ENCODE measurements at regions not wholly inside any gene's neighbourhood (a gene's known extent, or its start where the extent isn't known, plus 50 kb on each side); places are given as distances from the start of the nearest gene placed in this dataset.
"Not testable (repeated sequence)": the region's sequence is repeated elsewhere in the genome, so short reads cannot be mapped to it uniquely, and the experiment has no call there.

DNA sequence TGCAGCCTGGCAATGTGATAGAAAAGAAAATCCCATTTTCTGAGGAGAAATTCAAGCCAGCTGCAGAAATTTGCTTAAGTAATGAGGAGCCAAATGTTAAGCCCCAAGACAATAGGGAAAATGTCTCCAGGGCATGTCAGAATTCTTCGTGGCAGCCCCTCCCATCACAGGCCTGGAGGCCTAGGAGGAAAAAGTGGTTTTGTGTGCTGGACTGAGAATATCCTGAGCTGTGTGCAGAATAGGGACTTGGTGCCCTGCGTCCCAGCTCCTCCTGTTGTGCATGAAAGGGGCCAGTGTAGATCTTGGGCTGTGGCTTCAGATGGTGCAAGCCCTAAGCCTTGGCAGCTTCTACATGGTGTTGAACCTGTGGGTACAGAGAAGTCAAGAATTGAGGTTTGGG is 948.3 kb downstream of the METTL15 start:
- DNase-seq (ENCODE audit: extremely low read depth in 1 of 11, low read depth in 9 of 11, low spot score in 4 of 11), result not testable (repeated sequence)

DNA sequence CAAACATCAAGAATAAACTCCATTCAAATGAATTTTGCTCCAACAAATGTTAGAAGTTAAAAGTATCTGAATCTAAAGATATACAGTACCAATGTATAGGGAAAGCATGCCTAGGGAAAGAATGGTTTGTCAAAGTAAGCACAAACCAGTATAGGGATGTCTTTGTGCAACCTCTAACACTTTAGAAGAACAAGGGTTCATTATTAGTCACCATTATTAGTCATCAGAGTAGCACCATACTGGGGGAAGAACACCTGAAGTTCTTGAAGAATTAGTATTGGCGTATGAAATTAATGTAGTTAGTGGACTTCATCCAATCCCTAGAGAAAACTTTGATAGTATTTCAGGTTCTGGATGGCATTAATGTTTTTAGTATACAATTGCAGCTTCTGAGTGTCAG is 943.7 kb downstream of the METTL15 start:
- DNase-seq (ENCODE audit: extremely low read depth in 1 of 11, low read depth in 9 of 11, low spot score in 4 of 11), result no peak

DNA sequence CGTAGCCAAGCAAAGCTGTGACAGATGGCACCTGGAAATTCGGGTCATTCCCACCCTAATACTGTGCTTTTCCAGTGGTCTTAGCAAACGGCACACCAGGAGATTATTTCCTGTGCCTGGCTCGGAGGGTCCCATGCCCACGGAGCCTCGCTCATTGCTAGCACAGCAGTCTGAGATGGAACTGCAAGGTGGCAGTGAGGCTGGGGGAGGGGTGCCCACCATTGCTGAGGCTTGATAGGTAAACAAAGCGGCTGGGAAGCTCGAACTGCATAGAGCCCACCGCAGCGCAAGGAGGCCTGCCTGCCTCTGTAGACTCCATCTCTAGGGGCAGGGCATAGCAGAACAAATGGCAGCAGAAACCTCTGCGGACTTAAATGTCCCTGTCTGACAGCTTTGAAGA is 942.8 kb downstream of the METTL15 start:
- DNase-seq (ENCODE audit: extremely low read depth in 1 of 11, low read depth in 9 of 11, low spot score in 4 of 11), result not testable (repeated sequence)

DNA sequence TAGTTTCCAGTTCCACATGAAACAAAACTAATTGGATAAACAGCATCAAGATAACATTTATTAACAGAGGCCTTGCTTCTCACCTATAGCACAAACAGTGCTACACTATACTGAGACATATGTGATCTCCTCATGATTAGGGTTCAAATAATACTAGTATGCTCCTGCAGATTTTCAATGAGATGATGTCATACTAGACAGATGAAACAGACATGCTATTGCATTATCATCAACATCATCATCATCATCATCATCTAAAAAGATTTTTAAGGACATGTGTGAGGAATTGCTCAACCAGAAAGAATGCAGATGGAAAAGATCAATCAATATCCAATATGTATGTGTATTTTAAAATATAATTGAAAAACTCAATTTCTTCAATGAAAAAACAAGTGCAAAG is 932.3 kb downstream of the METTL15 start:
- no peak for DNase-seq (ENCODE audit: extremely low read depth in 1 of 11, low read depth in 9 of 11, low spot score in 4 of 11)

DNA sequence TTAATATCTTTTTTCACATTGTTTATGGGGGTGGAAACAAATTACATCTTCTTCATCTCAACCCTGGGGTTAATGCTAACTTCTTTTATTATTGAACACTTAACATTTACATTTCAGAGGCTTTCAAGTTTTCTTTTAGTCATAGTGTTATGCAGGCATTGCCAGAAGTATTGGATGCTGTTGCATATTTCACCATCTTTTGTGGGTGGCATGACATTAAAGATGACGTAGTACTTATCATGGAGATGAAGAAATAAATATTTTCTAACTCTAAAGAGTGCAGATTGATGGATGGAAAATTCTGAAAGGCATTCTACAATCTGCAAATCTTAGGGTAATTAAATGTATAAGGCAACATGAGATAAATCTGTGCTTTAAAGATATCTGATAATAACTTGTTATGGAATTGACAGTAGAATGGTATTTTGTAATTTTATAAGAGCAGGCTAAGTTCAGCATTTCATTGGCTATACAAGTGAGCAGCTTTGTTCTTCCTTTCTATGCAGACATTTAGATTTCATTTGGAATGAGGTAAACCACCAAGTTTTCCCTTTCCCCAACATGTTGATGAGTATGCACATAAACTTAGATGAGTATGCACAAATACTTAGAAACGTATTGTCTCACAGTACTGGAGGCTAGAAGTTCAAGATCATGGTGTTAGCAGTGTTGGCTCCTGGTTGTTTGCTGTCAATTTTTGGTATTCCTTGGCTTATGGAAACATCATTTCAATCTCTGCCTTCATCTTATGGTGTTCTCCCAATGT is 924.4 kb downstream of the METTL15 start:
- DNase-seq (ENCODE audit: extremely low read depth in 1 of 11, low read depth in 9 of 11, low spot score in 4 of 11), result no peak

DNA sequence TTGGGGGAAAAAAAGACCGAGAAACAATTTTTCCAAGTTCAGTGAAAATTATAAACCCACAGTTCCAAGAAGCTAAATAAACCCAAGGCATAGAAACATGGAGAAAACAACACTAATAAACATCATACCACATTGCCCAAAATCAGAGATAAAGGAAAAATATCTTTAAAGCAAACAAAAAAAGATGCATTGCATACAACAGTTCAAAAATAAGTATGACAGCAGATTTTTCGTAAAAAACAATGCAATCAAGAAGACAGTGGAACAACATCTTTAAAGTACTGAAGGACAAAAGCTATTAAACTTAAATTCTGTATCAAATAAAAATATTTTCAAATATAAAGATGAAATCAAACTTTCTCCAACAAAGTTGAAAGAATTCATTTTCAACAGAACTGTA is 921.3 kb downstream of the METTL15 start:
- DNase-seq (ENCODE audit: extremely low read depth in 1 of 11, low read depth in 9 of 11, low spot score in 4 of 11), result no peak

DNA sequence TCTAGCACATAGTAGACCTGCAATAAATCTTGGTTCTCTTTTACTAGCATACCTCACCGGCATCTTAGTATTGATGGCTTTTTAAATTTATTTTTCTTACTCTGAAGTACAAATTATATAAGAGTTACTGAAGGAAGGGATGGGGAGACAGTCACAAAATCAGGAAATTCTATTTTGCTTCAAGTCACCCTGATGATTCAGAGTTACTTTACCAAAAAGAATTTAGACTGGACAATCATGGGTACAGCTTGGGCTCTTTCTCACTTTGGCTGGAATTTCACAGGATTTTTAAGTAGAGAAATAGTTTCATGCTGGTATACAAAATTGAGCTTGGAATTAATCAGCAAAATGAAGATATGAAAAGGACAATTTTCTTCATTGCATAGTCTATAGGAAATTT is 919.2 kb downstream of the METTL15 start:
- DNase-seq (ENCODE audit: extremely low read depth in 1 of 11, low read depth in 9 of 11, low spot score in 4 of 11), result no peak

DNA sequence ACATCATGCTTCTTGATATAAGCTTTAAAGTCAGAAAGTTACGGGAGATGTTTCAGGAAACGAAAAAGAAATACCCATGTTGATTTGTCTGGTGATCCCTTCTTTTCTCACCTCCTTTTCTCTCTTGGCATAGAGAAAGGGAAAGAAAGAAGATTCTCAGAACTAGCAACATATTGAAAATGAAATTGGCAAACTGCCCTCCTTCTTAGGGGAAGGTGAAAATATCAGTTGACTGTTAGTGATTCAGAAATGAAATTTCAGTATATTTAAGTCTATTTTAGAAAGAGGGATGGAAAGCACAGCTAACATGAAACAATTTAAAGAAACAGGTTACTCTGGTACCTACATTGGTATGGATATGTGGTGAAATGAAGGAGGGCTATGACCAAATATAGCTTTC is 918.1 kb downstream of the METTL15 start:
- no peak for DNase-seq (ENCODE audit: extremely low read depth in 1 of 11, low read depth in 9 of 11, low spot score in 4 of 11)

DNA sequence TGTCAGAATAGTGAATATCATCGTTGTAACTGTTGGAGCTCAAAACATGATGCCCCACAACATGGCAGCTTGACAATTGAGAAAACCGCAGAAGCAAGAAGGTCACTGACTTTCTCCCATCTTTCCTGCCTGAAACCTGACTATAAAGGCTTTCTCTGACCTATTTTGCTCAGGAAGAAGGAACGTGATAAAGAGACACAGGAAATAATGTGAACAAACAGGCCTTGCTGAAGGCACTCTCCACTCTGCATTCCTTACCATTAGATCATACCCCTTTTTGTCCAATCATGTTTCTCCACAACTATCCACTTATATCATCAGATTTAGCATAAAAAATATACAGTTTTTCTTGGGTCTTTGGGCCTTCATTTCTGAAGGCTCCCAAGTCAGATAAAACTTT is 916.8 kb downstream of the METTL15 start:
- no peak for DNase-seq (ENCODE audit: extremely low read depth in 1 of 11, low read depth in 9 of 11, low spot score in 4 of 11)

DNA sequence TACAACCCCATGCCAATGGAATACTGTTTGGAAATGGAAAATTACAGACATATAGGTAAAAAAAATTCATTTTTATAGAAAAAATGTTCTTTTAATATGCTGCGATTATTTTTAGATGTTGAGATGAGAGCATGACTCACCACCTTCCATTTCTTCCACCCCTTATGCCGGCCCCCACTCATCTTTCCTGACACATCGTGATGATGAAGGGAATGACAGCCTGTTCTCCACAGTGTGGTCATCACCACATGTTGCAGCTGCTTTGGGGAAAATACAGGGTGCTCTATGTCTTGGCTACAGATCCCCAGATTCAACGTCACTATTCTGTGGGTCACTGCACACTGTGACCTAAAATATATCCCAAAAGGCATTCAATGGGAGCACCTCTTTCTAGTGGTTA is 916.2 kb downstream of the METTL15 start:
- DNase-seq (ENCODE audit: extremely low read depth in 1 of 11, low read depth in 9 of 11, low spot score in 4 of 11), result no peak

DNA sequence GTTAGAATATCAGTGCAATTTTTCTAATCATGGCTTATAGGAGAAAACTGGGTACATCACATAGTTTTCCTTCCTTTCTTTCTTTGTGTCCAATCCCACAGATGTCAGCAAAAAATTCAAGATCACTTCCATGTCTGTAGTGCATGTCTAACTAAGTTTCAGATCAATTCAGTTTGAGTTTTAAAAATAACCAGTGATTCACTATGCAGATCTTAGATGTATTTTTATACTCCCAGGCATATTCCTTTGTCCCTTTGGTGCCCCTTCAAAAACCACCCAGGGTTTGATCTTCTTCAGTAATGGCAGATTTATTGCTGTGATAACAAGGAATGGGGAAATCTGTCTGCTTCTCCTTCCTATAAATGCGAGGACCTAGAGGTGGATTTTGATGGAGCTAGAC is 915.6 kb downstream of the METTL15 start:
- no peak for DNase-seq (ENCODE audit: extremely low read depth in 1 of 11, low read depth in 9 of 11, low spot score in 4 of 11)

DNA sequence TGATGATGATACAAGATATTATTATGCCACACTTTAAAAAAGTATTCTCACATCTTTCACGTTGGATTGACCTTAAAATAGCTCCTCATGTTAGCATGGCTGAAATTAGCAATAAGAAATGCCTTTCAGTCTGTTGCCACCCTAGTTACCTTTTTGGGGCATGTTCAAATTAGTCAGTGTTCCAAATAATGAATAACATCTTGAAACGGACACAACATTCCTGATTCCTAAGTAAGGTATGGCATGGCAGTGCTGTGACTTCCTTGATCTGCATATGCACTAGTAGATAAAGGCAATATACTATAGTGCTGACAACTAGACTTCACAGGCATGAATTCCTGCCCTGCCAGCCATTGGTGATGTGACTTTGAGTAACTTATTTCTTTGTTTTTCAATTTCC is 914.5 kb downstream of the METTL15 start:
- DNase-seq (ENCODE audit: extremely low read depth in 1 of 11, low read depth in 9 of 11, low spot score in 4 of 11), result no peak

DNA sequence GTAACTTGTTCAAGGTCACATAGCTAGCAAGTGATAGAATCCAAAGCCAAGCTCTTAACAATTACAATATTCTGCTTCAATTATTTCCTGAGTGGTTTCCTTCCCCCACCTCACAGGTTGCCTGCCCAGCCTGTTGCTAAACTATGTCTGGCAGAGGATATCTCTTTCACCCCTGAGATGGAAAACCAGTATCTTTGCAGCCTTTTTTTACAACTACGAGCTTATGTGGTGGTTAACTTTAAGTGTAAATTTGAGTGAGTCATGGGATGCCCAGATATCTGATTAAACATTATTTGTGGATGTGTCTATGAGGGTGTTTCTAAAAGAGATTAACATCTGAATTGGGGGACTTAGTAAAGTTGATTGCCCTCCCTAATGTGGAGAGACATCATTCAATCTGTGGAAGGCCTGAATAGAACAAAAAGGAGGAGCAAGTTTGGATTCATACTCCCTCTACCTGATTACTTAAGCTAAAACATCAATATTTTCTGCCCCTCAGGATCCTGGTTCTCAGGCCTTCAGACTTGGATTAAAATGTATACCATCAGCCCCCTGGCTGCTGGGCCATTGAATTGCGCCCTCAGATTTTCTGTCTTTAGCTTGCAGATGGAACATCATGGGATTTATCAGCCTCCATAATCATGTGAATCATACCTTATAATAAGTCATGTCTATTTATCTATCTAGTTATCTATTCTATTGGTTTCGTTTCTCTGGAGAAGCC is 911.9 kb downstream of the METTL15 start:
- DNase-seq (ENCODE audit: extremely low read depth in 1 of 11, low read depth in 9 of 11, low spot score in 4 of 11), result no peak

DNA sequence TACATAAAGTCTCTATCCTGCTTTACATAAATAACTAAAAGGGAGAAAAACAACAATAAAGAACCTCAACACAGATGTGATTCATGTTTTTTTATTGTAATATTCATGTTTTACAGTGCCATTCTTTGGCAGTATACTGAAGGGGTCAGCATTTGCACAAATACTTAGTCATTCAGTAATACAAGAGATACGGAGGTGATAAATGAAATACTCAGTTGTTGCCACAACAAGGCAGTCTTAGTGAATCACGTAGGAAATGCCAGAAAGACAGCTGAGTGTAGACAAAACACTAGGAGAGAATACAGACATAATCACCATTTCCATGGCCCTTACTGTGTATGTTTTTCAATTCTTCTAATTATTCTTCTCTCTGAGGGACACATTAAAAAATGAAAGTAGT is 910.4 kb downstream of the METTL15 start:
- DNase-seq (ENCODE audit: extremely low read depth in 1 of 11, low read depth in 9 of 11, low spot score in 4 of 11), result no peak

DNA sequence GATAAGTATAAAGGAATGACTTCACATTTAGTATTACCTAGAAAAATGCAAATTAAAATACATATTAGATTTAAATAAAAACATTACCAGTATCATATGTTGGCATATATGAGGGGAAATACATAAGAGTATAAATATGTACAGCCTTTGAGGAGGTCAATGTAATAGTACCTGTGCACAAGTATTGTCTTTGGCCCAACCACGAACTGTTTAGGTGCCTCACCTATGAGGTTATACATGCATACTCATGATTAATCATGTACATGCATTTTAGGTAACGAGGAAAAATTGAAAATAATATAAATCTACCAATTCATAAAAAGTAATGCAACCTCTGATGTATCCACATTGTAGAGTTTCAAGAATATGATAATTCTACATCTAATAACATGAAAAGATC is 909.8 kb downstream of the METTL15 start:
- no peak for DNase-seq (ENCODE audit: extremely low read depth in 1 of 11, low read depth in 9 of 11, low spot score in 4 of 11)

DNA sequence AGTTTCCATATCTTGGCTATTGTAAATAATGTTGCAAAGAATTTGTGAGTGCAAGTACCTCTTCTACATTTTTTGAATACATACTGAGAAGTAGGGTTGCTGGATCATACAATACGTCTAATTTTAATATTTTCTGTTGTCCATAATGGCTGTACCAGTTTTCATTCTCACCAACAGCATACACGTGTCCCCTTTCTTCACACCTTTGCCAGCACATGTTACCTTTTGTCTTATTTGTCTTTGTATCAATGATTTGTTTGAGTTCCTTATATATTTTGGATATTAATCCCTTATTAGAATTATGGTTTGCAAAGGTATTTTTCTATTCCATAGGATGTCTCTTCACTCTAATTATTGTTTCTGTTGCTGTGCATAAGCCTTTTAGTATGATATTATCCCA is 904.3 kb downstream of the METTL15 start:
- DNase-seq (ENCODE audit: extremely low read depth in 1 of 11, low read depth in 9 of 11, low spot score in 4 of 11), result no peak

DNA sequence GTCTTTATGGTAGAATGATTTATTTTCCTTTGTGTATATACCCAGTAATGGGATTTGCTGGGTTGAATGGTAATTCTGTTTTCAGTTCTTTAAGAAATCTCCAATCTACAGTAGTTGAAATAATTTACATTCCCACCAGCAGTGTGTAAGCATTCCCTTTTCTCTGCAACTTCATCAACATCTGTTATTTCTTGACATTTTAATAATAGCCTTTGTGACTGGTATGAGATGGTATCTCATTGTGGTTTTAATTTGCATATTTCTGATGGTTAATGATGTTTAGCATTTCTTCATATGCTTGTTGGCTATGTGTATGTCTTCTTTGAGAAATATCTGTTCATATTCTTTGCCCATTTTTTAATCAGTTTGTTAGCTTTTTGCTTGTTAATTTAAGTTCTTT is 901.2 kb downstream of the METTL15 start:
- DNase-seq (ENCODE audit: extremely low read depth in 1 of 11, low read depth in 9 of 11, low spot score in 4 of 11), result no peak

DNA sequence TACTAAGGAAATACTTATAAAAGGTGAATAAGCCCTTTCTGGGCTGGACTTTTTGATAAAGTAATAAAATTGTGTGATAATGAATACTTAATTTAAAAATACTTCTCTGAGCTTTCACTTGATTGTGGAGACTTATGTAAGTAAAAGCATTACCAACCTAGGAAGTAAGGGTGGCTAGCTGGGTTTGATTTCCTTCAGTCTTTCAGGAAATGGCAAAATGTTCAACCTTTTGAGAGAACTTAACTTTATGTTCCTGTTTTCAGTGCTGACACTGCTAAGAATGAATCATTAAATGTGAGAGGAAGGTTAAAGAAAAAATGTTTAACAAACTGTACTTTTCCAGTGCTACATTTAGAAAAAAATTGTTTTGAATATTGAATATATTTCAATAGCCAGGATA is 900.3 kb downstream of the METTL15 start:
- no peak for DNase-seq (ENCODE audit: extremely low read depth in 1 of 11, low read depth in 9 of 11, low spot score in 4 of 11)

DNA sequence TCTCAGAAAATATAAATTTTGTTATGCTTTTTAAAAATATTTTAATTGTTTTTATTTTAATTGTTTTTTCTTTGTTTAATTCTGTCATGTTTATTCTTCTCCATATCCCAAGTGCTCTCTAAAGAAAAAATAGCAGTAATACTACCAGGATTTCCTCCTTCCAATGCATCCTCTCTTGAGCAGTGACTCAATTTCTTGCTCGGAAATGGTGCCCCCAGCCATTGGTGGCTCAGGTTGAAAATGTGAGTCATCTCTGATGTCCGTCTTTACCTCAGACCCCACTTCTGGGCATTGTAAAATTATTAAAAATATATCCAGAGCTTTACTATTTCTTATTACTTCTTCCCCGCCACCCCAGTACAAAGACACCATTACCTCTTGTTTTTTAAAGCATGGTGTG is 898.5 kb downstream of the METTL15 start:
- DNase-seq (ENCODE audit: extremely low read depth in 1 of 11, low read depth in 9 of 11, low spot score in 4 of 11), result no peak

DNA sequence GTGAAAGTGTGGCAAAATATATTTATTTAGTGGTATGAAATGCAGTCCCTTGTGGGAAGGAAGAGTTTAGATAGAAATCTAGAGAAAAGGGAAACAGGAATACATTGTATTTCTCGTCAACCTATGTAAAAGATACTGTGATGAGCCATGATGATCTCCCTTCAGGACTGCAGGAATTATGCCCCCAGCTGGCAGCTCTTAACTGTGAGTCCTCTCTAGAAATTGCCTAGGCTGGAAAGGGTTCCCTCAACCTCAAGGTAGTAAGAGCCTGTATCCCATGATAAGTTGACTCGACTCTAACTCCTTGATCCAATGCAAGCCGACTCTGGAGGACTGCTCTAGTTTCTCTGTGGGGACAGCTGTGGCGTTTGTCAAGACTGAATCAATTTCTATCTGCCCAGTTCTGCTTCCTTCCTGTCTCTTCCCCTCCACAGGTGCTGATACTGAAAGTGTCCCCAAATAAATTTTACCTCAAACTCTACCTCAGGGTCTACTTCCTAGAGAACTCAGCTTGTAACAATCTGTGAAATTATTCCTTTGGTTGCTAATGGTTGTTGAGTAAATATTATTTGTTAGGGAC is 897.3 kb downstream of the METTL15 start:
- DNase-seq (ENCODE audit: extremely low read depth in 1 of 11, low read depth in 9 of 11, low spot score in 4 of 11), result no peak

DNA sequence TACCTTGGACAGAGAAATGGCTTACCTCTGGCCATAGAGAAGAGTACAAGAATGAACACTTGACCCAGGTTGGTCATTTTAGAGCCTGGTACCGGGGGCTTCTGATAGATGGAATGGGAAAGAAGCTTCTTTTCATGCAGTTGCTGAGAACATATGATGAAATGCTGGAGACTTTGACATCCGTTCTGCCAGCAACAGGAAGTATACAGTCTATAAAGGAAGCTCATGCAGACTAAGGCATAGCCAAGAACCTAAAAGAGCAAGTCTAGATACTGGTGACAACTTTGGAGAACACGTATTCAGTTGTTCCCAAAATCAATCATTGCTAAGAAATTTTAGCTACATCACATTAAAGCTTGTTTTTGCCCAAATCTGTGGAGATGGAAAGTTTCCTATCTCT is 894.6 kb downstream of the METTL15 start:
- no peak for DNase-seq (ENCODE audit: extremely low read depth in 1 of 11, low read depth in 9 of 11, low spot score in 4 of 11)
